ENCODE measurements at regions not wholly inside any gene's neighbourhood (a gene's known extent, or its start where the extent isn't known, plus 50 kb on each side); places are given as distances from the start of the nearest gene placed in this dataset.
A peak's percentile ranks its signal among the peaks of the same experiment; 100 is the strongest.

GRCh38 chr5:96588539-96588938 is 73.6 kb upstream of the CAST start:
- DNase-seq (ENCODE audit: low read depth), result no peak

DNA sequence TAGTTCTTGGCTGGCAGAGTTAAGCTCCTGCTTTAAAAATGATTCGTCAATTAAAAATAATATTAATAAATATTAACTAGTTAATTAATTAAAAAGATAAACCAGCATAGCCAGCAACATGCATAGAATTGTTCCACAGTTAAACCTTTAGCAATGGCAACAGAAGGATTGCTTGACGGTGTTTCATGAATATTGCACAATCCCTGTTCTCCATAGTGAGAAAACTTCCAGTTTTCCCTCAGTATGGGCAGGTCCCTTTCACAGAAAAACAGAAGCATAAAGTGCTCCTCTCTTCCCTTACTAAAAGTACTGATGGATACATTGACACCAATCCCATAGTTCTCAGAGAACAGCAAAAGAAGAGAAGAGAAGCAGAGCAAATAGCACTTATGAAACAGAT is 71.4 kb upstream of the CAST start:
- peak; percentile 61 for DNase-seq (ENCODE audit: low read depth)

- no peak for DNase-seq (ENCODE audit: low read depth)
Measured at GRCh38 chr5:96595300-96596090, 66.7 kb upstream of the CAST start.

DNA sequence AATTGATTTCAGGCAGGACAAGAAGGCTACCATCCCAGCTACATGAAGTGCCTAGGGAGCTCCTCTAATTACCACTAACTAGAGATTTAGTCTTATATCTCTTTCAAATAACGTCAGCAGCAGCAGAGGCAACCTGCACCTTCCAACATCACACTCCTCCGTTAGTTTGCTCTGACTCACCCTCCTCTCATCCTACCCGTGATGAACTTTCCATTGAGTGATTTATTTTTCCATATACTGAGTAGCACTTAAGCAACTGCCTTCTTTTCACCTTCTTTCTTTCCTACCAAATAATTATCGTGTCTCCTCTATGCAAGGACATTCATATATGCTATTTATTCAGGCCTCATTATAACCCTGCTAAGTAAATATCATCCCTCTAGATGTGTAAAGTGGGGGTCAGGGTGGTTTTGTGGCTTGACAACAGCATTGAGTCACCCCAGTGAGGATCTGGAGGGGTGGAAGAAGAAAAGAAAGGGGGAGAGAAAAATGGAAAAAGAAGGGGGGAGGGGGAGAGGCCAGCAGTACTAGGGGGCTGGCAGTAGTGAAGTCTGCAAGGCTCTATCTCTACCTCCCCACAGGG is 64.6 kb upstream of the CAST start:
- peak; percentile 84 for DNase-seq (ENCODE audit: low read depth)

- no peak for DNase-seq (ENCODE audit: low read depth)
Measured at GRCh38 chr5:96601200-96601599, 61.0 kb upstream of the CAST start.

- DNase-seq (ENCODE audit: low read depth), result peak; percentile 66
Measured at GRCh38 chr5:96601715-96602244, 60.4 kb upstream of the CAST start.

- no peak for DNase-seq (ENCODE audit: low read depth)
Measured at GRCh38 chr5:96602776-96603175, 59.4 kb upstream of the CAST start.

DNA sequence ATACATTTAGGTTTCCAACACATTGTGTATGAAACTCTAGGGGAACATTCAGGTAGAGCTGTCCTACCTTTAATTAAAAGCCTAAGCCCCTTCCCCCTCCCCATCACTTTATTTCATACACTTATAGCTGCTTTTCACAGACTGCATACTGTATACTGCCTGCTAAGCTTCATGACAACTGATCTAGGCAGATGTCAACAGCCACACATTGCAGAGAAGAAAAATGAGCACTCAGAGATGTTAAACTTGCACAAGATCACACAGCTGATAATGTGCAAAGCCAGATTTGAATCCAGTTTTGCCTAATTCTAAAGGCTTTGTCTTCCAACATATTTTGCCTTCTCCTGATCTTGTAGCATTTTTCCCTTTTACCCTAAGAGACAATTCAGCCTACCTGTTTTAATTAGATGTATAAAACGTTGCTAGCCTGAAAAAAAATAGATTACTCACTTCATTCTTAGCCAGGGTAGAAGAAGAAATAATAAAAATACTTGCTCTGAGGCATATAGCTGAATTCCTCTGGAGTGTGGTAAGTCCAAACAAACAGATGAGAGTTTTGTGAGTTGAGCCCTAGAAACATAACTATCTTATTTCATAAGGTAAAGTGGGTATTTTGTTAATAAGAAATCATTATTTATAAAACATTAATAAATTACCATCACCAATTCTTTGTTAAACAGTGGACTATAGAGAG is 56.9 kb upstream of the CAST start:
- DNase-seq (ENCODE audit: low read depth), result no peak

GRCh38 chr5:96609369-96609768 is 52.8 kb upstream of the CAST start:
- DNase-seq (ENCODE audit: low read depth), result no peak

GRCh38 chr5:96610747-96611146 is 51.4 kb upstream of the CAST start:
- no peak for DNase-seq (ENCODE audit: low read depth)

DNA sequence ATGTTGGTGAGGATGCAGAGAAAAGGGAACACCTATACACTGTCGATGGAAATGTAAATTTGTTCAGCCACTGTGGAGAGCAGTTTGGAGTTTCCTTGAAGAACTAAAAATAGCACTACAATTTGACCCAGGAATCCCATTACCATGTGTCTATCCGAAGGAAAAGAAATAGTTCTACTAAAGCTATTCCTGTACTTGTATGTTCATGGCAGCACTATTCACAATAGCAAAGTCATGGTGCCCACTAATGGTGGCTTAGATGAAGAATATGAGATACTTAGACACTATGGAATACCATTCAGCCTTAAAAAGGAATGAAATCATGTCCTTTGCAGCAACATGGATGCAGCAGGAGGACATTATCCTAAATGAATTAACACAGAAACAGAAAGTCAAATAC is 50.2 kb upstream of the CAST start:
- DNase-seq (ENCODE audit: low read depth), result no peak

Data from amniotic epithelial cell (primary cell).